NT2/D1 (cell line): ENCODE measurements at regions not wholly inside any gene's neighbourhood (a gene's known extent, or its start where the extent isn't known, plus 50 kb on each side); places are given as distances from the start of the nearest gene placed in this dataset.

Source experiments
- SUZ12 ChIP-seq: IDR thresholded peaks from 2 replicates; pipeline ENCODE4 v1.6.1; 2011; ENCODE audit not compliant: insufficient read length, insufficient read depth; ENCODE audit errors: extremely low read depth
- YY1 ChIP-seq: IDR thresholded peaks from 2 replicates; pipeline ENCODE4 v1.6.1; 2011; ENCODE audit not compliant: insufficient read length, insufficient read depth
- ZNF274 ChIP-seq: IDR thresholded peaks from 2 replicates; pipeline ENCODE4 v1.6.1; 2011; ENCODE audit warnings: mild to moderate bottlenecking, low read depth, low read length

DNA sequence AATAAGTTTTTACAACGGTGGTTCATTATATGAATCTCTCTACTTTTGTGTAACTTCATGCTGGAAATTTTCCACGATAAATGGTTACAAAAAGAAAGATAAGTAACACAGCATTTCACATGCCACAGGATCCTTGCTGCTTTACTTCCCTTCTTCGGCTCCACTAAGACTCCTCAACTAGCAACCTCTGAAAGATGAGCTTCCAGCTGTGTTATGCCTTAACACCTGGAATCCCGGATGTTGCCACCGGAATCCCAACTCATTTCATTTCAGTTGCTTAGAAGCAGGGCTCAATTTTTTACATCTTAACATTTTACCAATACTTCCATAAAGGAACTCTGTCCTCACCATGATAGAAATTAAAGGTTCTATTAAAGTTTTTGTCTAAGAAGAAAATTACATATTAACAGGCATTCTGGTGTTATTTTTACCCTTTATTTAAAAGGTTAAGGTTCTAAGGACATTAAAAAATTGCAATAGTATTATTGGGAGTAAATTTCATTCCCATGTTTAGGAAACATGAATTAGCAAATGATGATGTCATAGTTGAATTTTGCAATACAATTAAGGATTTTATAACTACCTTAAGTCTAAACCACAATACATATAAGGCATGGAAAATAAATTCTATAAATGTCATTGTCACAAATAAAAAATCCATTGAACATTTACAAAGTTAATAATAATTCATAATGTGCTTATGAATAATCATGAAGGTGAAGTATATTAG, 57.1 kb upstream of the IL6 start:
- TF ChIP-seq YY1 (no peak), ZNF274 (no peak), SUZ12 (no peak)
